GM23338 (cell line): ENCODE measurements at regions not wholly inside any gene's neighbourhood (a gene's known extent, or its start where the extent isn't known, plus 50 kb on each side); places are given as distances from the start of the nearest gene placed in this dataset.

Source experiments
- ATAC-seq: fragments of 200-7000 bp; cut with Tn5 transposase; 3 replicates; pipeline ENCODE4 v1.9.1; 2020
- DNase-seq: peaks from one replicate; pipeline ENCODE4 v3.0.0-alpha.2; 2015; ENCODE audit warnings: low spot score
- H2AFZ ChIP-seq: fragments of 200-600 bp; sonication (generic); 2 replicates; pipeline ENCODE4 v1.8.0; 2016; ENCODE audit warnings: antibody characterized with exemption, mild to moderate bottlenecking, moderate library complexity
- H3F3A ChIP-seq: fragments of 200-600 bp; sonication (generic); replicated peaks from 2 replicates; pipeline ENCODE4 v1.8.0; 2017; ENCODE audit warnings: antibody characterized with exemption, mixed run types, low read depth
- H3K27ac ChIP-seq: fragments of 200-600 bp; sonication (generic); 2 replicates; pipeline ENCODE4 v1.6.1; 2016; ENCODE audit warnings: low read depth
- H3K27me3 ChIP-seq: fragments of 200-600 bp; sonication (generic); 2 replicates; pipeline ENCODE4 v1.8.0; 2016; ENCODE audit warnings: mild to moderate bottlenecking, mixed run types, moderate library complexity; ENCODE audit not compliant: insufficient read depth
- H3K36me3 ChIP-seq: fragments of 200-600 bp; sonication (generic); 2 replicates; pipeline ENCODE4 v1.8.0; 2016; ENCODE audit warnings: mild to moderate bottlenecking; ENCODE audit not compliant: insufficient read depth
- H3K4me1 ChIP-seq: fragments of 200-600 bp; sonication (generic); 2 replicates; pipeline ENCODE4 v1.8.0; 2016; ENCODE audit warnings: mild to moderate bottlenecking, moderate library complexity; ENCODE audit not compliant: insufficient read depth
- H3K4me2 ChIP-seq: fragments of 200-600 bp; sonication (generic); 2 replicates; pipeline ENCODE4 v1.7.1; 2017; ENCODE audit warnings: mixed run types
- H3K4me3 ChIP-seq: fragments of 200-600 bp; sonication (generic); 2 replicates; pipeline ENCODE4 v1.6.1; 2016; ENCODE audit warnings: mixed run types
- H3K79me2 ChIP-seq: fragments of 200-600 bp; sonication (generic); replicated peaks from 2 replicates; pipeline ENCODE4 v1.8.0; 2017; ENCODE audit warnings: mild to moderate bottlenecking; ENCODE audit not compliant: insufficient read depth
- H3K9me2 ChIP-seq: fragments of 200-600 bp; sonication (generic); 2 replicates; pipeline ENCODE4 v1.8.0; 2017; ENCODE audit not compliant: insufficient read depth
- H4K20me1 ChIP-seq: fragments of 200-600 bp; sonication (generic); replicated peaks from 2 replicates; pipeline ENCODE4 v1.8.0; 2017; ENCODE audit warnings: mild to moderate bottlenecking; ENCODE audit not compliant: insufficient read depth
- H3K27ac Mint-ChIP-seq: 2 replicates; pipeline ENCODE4 v1.8.0; 2020; ENCODE audit warnings: inconsistent platforms, mild to moderate bottlenecking, moderate library complexity, mixed read lengths
- H3K27me3 Mint-ChIP-seq: 3 replicates; pipeline ENCODE4 v1.8.0; 2022; ENCODE audit warnings: low read depth, mild to moderate bottlenecking, moderate library complexity, mixed read lengths, inconsistent platforms; ENCODE audit not compliant: insufficient read depth, poor library complexity
- H3K36me3 Mint-ChIP-seq: 3 replicates; pipeline ENCODE4 v1.8.0; 2021; ENCODE audit warnings: low read depth, mild to moderate bottlenecking, inconsistent platforms, moderate library complexity, mixed read lengths
- H3K4me1 Mint-ChIP-seq: 3 replicates; pipeline ENCODE4 v1.8.0; 2020; ENCODE audit warnings: mild to moderate bottlenecking, inconsistent platforms, mixed read lengths
- H3K4me3 Mint-ChIP-seq: 3 replicates; pipeline ENCODE4 v1.8.0; 2021; ENCODE audit warnings: moderate library complexity, mild to moderate bottlenecking, inconsistent platforms, mixed read lengths
- H3K9me3 Mint-ChIP-seq: 3 replicates; pipeline ENCODE4 v1.8.0; 2020; ENCODE audit warnings: moderate library complexity, mild to moderate bottlenecking, inconsistent platforms, mixed read lengths
- JUNB ChIP-seq: IDR thresholded peaks from one replicate; pipeline ENCODE4 v1.6.1; 2016; ENCODE audit warnings: antibody characterized with exemption; ENCODE audit not compliant: unreplicated experiment
- NANOG ChIP-seq: IDR thresholded peaks from 2 replicates; pipeline ENCODE4 v1.6.1; 2016; ENCODE audit warnings: antibody characterized with exemption, borderline replicate concordance
- STAT1 ChIP-seq: IDR thresholded peaks from one replicate; pipeline ENCODE4 v1.6.1; 2016; ENCODE audit warnings: antibody characterized with exemption; ENCODE audit not compliant: unreplicated experiment
- ZNF331 ChIP-seq: fragments of 250-450 bp; sonication (Bioruptor Pico); IDR thresholded peaks from 2 replicates; pipeline ENCODE4 v1.5.0; 2020; ENCODE audit warnings: low read depth, mild to moderate bottlenecking, moderate library complexity
- TF ChIP-seq, protein P1 (sequence below): fragments of 250-450 bp; sonication (Bioruptor Pico); IDR thresholded peaks from 2 replicates; pipeline ENCODE4 v1.5.0; 2020; ENCODE audit warnings: mild to moderate bottlenecking, moderate library complexity
- TF ChIP-seq, protein P2 (sequence below), 2 experiments: fragments of 200-600 bp in 1 of 2; sonication (generic) in 1 of 2; conservative IDR thresholded peaks; 2 replicates each; pipeline versions ENCODE4 v1.5.1 to v1.6.1; 2016 to 2017; ENCODE audit warnings: antibody characterized with exemption in 2 of 2, low read depth in 2 of 2, mild to moderate bottlenecking in 2 of 2, moderate library complexity in 1 of 2

DNA sequence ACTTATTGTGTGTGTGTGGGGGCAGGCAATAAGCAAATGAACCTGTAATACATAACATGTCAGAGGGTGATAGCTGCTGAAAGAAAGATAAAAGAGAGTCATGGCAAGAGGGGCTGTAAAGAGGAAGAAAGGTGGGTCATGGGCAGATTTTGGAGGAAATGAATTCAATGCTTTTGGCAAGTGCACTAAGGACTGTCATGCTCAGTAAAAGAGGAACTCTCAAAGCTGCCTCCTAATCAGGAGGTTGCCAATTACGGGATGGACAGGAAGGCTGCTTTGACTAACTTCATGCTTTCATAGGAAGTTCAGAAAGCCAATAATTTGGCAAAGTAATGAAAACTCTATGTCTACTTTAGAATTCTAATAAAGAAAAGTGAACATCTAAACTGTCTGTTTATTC lies 401.2 kb downstream of the SH2D4B start (continued):
- TF ChIP-seq, protein P1, sequence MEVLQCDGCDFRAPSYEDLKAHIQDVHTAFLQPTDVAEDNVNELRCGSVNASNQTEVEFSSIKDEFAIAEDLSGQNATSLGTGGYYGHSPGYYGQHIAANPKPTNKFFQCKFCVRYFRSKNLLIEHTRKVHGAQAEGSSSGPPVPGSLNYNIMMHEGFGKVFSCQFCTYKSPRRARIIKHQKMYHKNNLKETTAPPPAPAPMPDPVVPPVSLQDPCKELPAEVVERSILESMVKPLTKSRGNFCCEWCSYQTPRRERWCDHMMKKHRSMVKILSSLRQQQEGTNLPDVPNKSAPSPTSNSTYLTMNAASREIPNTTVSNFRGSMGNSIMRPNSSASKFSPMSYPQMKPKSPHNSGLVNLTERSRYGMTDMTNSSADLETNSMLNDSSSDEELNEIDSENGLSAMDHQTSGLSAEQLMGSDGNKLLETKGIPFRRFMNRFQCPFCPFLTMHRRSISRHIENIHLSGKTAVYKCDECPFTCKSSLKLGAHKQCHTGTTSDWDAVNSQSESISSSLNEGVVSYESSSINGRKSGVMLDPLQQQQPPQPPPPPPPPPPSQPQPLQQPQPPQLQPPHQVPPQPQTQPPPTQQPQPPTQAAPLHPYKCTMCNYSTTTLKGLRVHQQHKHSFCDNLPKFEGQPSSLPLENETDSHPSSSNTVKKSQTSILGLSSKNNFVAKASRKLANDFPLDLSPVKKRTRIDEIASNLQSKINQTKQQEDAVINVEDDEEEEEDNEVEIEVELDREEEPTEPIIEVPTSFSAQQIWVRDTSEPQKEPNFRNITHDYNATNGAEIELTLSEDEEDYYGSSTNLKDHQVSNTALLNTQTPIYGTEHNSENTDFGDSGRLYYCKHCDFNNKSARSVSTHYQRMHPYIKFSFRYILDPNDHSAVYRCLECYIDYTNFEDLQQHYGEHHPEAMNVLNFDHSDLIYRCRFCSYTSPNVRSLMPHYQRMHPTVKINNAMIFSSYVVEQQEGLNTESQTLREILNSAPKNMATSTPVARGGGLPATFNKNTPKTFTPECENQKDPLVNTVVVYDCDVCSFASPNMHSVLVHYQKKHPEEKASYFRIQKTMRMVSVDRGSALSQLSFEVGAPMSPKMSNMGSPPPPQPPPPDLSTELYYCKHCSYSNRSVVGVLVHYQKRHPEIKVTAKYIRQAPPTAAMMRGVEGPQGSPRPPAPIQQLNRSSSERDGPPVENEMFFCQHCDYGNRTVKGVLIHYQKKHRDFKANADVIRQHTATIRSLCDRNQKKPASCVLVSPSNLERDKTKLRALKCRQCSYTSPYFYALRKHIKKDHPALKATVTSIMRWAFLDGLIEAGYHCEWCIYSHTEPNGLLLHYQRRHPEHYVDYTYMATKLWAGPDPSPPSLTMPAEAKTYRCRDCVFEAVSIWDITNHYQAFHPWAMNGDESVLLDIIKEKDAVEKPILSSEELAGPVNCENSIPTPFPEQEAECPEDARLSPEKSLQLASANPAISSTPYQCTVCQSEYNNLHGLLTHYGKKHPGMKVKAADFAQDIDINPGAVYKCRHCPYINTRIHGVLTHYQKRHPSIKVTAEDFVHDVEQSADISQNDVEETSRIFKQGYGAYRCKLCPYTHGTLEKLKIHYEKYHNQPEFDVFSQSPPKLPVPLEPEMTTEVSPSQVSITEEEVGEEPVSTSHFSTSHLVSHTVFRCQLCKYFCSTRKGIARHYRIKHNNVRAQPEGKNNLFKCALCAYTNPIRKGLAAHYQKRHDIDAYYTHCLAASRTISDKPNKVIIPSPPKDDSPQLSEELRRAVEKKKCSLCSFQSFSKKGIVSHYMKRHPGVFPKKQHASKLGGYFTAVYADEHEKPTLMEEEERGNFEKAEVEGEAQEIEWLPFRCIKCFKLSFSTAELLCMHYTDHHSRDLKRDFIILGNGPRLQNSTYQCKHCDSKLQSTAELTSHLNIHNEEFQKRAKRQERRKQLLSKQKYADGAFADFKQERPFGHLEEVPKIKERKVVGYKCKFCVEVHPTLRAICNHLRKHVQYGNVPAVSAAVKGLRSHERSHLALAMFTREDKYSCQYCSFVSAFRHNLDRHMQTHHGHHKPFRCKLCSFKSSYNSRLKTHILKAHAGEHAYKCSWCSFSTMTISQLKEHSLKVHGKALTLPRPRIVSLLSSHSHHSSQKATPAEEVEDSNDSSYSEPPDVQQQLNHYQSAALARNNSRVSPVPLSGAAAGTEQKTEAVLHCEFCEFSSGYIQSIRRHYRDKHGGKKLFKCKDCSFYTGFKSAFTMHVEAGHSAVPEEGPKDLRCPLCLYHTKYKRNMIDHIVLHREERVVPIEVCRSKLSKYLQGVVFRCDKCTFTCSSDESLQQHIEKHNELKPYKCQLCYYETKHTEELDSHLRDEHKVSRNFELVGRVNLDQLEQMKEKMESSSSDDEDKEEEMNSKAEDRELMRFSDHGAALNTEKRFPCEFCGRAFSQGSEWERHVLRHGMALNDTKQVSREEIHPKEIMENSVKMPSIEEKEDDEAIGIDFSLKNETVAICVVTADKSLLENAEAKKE (CRISPR knock-in tag): no peak
- no peak for TF ChIP-seq ZNF331 (CRISPR knock-in tag)

DNA sequence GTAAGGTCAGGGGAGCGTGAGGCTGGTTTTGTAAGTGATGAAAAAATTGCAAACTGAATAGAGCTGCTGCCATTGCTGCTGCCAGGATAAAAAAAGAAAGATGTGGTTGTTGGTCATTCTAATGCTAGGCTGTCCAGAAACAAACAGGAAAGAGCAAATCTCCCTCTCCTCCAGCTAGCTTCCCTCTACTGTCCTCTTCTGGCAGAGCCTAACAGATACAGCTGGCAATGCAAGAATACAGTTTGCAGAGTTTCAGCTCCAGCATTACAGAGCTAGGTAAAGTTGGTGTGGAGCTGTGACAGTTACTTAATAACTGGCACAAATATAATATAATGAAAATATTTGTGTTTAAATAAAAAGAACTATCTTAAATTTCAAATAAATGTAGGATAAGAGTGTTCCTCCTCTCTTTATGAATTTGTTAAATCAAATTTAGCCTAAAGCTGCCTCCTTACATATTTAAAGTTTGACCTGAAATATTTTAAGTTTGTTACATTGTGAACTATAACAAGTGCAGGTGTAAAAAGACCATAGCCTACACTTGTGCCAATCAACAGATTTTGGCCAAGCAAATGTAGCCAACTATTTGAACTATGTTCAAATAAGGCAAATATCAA lies 407.7 kb downstream of the SH2D4B start:
- Mint-ChIP-seq H3K9me3 (peaks cover 5% of the 10 kb centered on the region; the same call in 1 of the 3 replicates), H3K4me1 (peaks cover 34% of the 10 kb centered on the region), H3K27me3 (peaks cover under 1% of the 10 kb centered on the region), H3K36me3 (peaks cover 2% of the 10 kb centered on the region; the same call in 2 of the 3 replicates), H3K4me3 (no peak overlapping the region), H3K27ac (no peak overlapping the region)
- peak overlapping the region; percentile 89; the same call in 1 of the 2 replicates for H2AFZ ChIP-seq
- no peak overlapping the region for H3K4me2 ChIP-seq
- peaks cover 11% of the 10 kb centered on the region for H3K9me2 ChIP-seq
- H3K27ac ChIP-seq: no peak overlapping the region
- H3F3A ChIP-seq: no peaks in the 10 kb centered on the region
- no peaks in the 10 kb centered on the region for H3K36me3 ChIP-seq
- no peak overlapping the region for H3K4me3 ChIP-seq
- ATAC-seq (peak; percentile 97), DNase-seq (peak; percentile 81)
- peaks cover 29% of the 10 kb centered on the region for H3K4me1 ChIP-seq
- H4K20me1 ChIP-seq: no peaks in the 10 kb centered on the region
- TF ChIP-seq STAT1: no peak
- no peak for TF ChIP-seq JUNB
- TF ChIP-seq NANOG: no peak
- TF ChIP-seq, protein P2, sequence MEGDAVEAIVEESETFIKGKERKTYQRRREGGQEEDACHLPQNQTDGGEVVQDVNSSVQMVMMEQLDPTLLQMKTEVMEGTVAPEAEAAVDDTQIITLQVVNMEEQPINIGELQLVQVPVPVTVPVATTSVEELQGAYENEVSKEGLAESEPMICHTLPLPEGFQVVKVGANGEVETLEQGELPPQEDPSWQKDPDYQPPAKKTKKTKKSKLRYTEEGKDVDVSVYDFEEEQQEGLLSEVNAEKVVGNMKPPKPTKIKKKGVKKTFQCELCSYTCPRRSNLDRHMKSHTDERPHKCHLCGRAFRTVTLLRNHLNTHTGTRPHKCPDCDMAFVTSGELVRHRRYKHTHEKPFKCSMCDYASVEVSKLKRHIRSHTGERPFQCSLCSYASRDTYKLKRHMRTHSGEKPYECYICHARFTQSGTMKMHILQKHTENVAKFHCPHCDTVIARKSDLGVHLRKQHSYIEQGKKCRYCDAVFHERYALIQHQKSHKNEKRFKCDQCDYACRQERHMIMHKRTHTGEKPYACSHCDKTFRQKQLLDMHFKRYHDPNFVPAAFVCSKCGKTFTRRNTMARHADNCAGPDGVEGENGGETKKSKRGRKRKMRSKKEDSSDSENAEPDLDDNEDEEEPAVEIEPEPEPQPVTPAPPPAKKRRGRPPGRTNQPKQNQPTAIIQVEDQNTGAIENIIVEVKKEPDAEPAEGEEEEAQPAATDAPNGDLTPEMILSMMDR (conservative IDR thresholded peaks at IDR 0.05; ENCODE audit: low read depth in 2 of 2): peak; percentile 76 to 99
- H3K79me2 ChIP-seq: no peaks in the 10 kb centered on the region
- no peaks in the 10 kb centered on the region for H3K27me3 ChIP-seq
